GM10266 (cell line): ENCODE measurements at regions not wholly inside any gene's neighbourhood (a gene's known extent, or its start where the extent isn't known, plus 50 kb on each side); places are given as distances from the start of the nearest gene placed in this dataset.

Source experiments
- DNase-seq: peaks from one replicate; pipeline ENCODE4 v3.0.0; 2012; ENCODE audit errors: extremely low spot score
- CTCF ChIP-seq: IDR thresholded peaks from 2 replicates; pipeline ENCODE4 v1.5.1; 2012; ENCODE audit warnings: mild to moderate bottlenecking, low read depth; ENCODE audit not compliant: control insufficient read depth, insufficient read depth; ENCODE audit errors: missing control alignments

- DNase-seq: peak; percentile 7
- TF ChIP-seq CTCF: peak; percentile 44
Observed at GRCh38 chr4:189202182-189202868, 738.3 kb upstream of the FRG1 start.

DNA sequence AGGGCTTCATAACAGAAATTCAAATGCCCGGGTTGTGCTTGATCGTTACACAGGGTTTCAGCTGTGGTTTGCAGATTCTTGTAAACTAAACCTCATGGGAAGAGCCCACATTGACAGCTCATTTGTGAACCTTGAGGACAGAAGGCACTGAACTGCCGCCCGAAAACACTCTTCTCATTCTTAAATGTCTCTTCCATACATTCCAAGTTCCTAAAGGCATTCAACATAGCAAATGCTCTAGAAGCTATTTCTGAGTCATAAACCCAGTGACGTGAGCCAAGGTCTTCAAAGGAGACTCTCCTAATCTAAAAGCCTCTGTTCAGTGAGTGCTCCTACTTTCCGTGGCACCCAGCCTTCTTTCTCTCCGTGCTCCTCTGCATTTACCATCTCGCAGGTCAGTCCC lies 737.8 kb upstream of the FRG1 start:
- no peak for TF ChIP-seq CTCF
- no peak for DNase-seq

- no peak for TF ChIP-seq CTCF
Observed at GRCh38 chr4:189204616-189205015, 736.1 kb upstream of the FRG1 start.

DNA sequence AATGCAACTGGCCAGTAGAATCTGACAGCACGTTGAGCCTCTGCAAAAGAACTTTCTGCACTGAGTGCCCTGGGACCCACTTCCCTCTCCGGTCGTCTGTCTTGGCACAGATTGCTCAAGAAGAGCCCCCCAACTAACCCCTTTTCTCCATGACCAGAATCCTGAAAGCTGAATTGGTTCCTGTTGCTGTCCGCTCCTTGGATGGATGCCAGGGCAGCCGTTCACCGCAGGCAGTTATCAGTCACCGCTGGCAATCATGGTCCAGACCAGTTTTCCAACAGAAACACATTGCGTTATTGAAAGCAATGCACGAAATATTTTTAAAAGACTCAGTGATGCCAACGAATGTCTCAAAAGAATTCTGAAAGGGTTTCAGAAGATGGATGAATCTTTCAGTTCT lies 733.7 kb upstream of the FRG1 start:
- no peak for DNase-seq
- no peak for TF ChIP-seq CTCF

More at GRCh38 chr4:189204616-189205015, 736.1 kb upstream of the FRG1 start:
- no peak for DNase-seq

GRCh38 chr4:189207872-189208271 lies 732.8 kb upstream of the FRG1 start:
- no peak for DNase-seq
- TF ChIP-seq CTCF: no peak

GRCh38 chr4:189215574-189215973 lies 725.1 kb upstream of the FRG1 start:
- TF ChIP-seq CTCF: no peak
- DNase-seq: no peak

GRCh38 chr4:189221691-189222090 lies 719.0 kb upstream of the FRG1 start:
- TF ChIP-seq CTCF: no peak
- no peak for DNase-seq
